WTC11 (cell line): ENCODE measurements at regions not wholly inside any gene's neighbourhood (a gene's known extent, or its start where the extent isn't known, plus 50 kb on each side); places are given as distances from the start of the nearest gene placed in this dataset.

Experiments used
- ATAC-seq: fragments of 200-7000 bp; cut with Tn5 transposase; 2 replicates; pipeline ENCODE4 v1.10.0; 2021; ENCODE audit warnings: mild to moderate bottlenecking, moderate library complexity
- CTCF ChIA-PET: fragments of 300-600 bp; sonication (Branson Sonifier 250); formaldehyde crosslinking; loops from one replicate; lab custom pipeline; 2021; ENCODE audit warnings: antibody characterized with exemption; lab: Charles Lee
- POLR2A ChIA-PET: fragments of 350-600 bp; sonication (Branson Sonifier 250); formaldehyde crosslinking; loops from one replicate; lab custom pipeline; 2021; ENCODE audit warnings: antibody characterized with exemption; lab: Charles Lee
- DNase-seq: peaks from one replicate; pipeline ENCODE4 v3.0.0; 2021; ENCODE audit warnings: low spot score
- H3K27ac Mint-ChIP-seq: 2 replicates; pipeline ENCODE4 v1.8.0; 2021; ENCODE audit warnings: mixed read lengths
- H3K27me3 Mint-ChIP-seq: 2 replicates; pipeline ENCODE4 v1.8.0; 2021; ENCODE audit warnings: low read depth, mild to moderate bottlenecking, moderate library complexity, mixed read lengths
- H3K36me3 Mint-ChIP-seq: 2 replicates; pipeline ENCODE4 v1.8.0; 2021; ENCODE audit warnings: mixed read lengths
- H3K4me1 Mint-ChIP-seq: 2 replicates; pipeline ENCODE4 v1.8.0; 2022; ENCODE audit warnings: mixed read lengths
- H3K4me3 Mint-ChIP-seq: 2 replicates; pipeline ENCODE4 v1.8.0; 2021; ENCODE audit warnings: mild to moderate bottlenecking, moderate library complexity, mixed read lengths
- H3K9me3 Mint-ChIP-seq: 2 replicates; pipeline ENCODE4 v1.8.0; 2021; ENCODE audit warnings: mixed read lengths
- JUN ChIP-seq: sonication (generic); formaldehyde crosslinking; IDR thresholded peaks from 2 replicates; pipeline ENCODE4 v1.8.0; 2023; ENCODE audit warnings: mild to moderate bottlenecking, missing genetic modification reagents
- MYBL2 ChIP-seq: sonication (generic); formaldehyde crosslinking; IDR thresholded peaks from 2 replicates; pipeline ENCODE4 v1.8.1; 2023; ENCODE audit warnings: mild to moderate bottlenecking, moderate library complexity, missing genetic modification reagents
- NFYB ChIP-seq: sonication (generic); formaldehyde crosslinking; conservative IDR thresholded peaks from 2 replicates; pipeline ENCODE4 v1.8.0; 2022; ENCODE audit warnings: low read depth, missing genetic modification reagents
- NR1H2 ChIP-seq: sonication (generic); formaldehyde crosslinking; IDR thresholded peaks from 2 replicates; pipeline ENCODE4 v1.9.0; 2021; ENCODE audit warnings: mild to moderate bottlenecking, moderate library complexity, missing genetic modification reagents
- RORB ChIP-seq: fragments of 250-450 bp; sonication (Bioruptor Pico); IDR thresholded peaks from 2 replicates; pipeline ENCODE4 v1.9.0; 2021; ENCODE audit warnings: mild to moderate bottlenecking
- SMAD3 ChIP-seq: sonication (generic); formaldehyde crosslinking; IDR thresholded peaks from 2 replicates; pipeline ENCODE4 v1.8.0; 2022; ENCODE audit warnings: missing genetic modification reagents, mild to moderate bottlenecking, borderline replicate concordance
- SOX15 ChIP-seq: fragments of 250-450 bp; sonication (Bioruptor Pico); IDR thresholded peaks from 2 replicates; pipeline ENCODE4 v1.9.0; 2021; ENCODE audit warnings: mild to moderate bottlenecking
- USF1 ChIP-seq: sonication (generic); formaldehyde crosslinking; IDR thresholded peaks from 2 replicates; pipeline ENCODE4 v1.8.0; 2022; ENCODE audit warnings: mild to moderate bottlenecking, missing genetic modification reagents
- USF2 ChIP-seq: sonication (generic); formaldehyde crosslinking; IDR thresholded peaks from 2 replicates; pipeline ENCODE4 v1.8.1; 2023; ENCODE audit warnings: mild to moderate bottlenecking, missing genetic modification reagents, moderate library complexity
- ZNF281 ChIP-seq: sonication (generic); formaldehyde crosslinking; IDR thresholded peaks from 2 replicates; pipeline ENCODE4 v1.8.0; 2023; ENCODE audit warnings: mild to moderate bottlenecking, missing genetic modification reagents
- ZNF671 ChIP-seq: fragments of 250-450 bp; sonication (Bioruptor Pico); IDR thresholded peaks from 2 replicates; pipeline ENCODE4 v1.8.0; 2021; ENCODE audit warnings: mild to moderate bottlenecking
- TF ChIP-seq, protein P1 (sequence below): sonication (generic); formaldehyde crosslinking; IDR thresholded peaks from 2 replicates; pipeline ENCODE4 v1.8.1; 2023; ENCODE audit warnings: mild to moderate bottlenecking, missing genetic modification reagents, moderate library complexity
- TF ChIP-seq, protein P2 (sequence below): fragments of 250-450 bp; sonication (Bioruptor Pico); IDR thresholded peaks from 2 replicates; pipeline ENCODE4 v2.1.2; 2022; ENCODE audit warnings: mild to moderate bottlenecking, moderate library complexity
- TF ChIP-seq, protein P3 (sequence below): fragments of 250-450 bp; sonication (Bioruptor Pico); conservative IDR thresholded peaks from 2 replicates; pipeline ENCODE4 v1.9.0; 2021; ENCODE audit warnings: mild to moderate bottlenecking
- TF ChIP-seq, protein P4 (sequence below): sonication (generic); formaldehyde crosslinking; IDR thresholded peaks from 2 replicates; pipeline ENCODE4 v1.8.1; 2022; ENCODE audit warnings: low read depth, mild to moderate bottlenecking, moderate library complexity, missing genetic modification reagents, borderline replicate concordance

DNA sequence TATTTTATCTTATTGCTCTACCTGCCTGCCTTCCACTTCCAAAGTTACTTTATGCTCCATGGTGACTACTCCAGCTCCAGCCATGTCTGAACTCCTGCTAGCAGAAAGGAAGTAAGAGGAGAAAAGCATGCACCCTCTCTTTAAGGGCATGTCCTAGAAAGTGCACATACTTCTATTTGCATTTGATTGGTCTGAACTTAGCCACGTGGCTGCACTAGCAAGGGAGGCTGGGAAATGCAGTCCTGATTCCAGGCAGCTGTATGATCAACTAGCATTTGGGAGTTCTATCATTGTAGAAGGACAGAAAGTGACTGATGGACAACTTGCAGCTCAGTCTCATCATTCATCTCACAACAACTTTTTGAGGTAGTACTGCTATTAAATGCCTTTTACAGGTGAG lies 515.7 kb downstream of the BUD13 start:
- CTCF ChIA-PET, result interaction anchor here (0.9 to 2.0 kb wide), 3 partner anchors 12 to 41 kb away, joined by 3 to 5 read pairs (median 3); no protein-coding TSS in a partner anchor
- peaks cover 4% of the 10 kb centered on the region; the same call in 1 of the 2 replicates for H3K9me3 Mint-ChIP-seq
- DNase-seq (no peak), ATAC-seq (peak; percentile 91)
- no peaks in the 10 kb centered on the region for H3K36me3 Mint-ChIP-seq
- TF ChIP-seq SMAD3 (CRISPR knock-in tag) (no peak), USF1 (CRISPR knock-in tag) (peak; percentile 95), USF2 (CRISPR knock-in tag) (peak; percentile 94), NFYB (CRISPR knock-in tag) (peak; percentile 53)
- peaks cover 10% of the 10 kb centered on the region for H3K4me1 Mint-ChIP-seq
- POLR2A ChIA-PET, result no interaction called here
- H3K27ac Mint-ChIP-seq, result no peak overlapping the region
- peaks cover 3% of the 10 kb centered on the region; the same call in 1 of the 2 replicates for H3K27me3 Mint-ChIP-seq
- no peak overlapping the region for H3K4me3 Mint-ChIP-seq

DNA sequence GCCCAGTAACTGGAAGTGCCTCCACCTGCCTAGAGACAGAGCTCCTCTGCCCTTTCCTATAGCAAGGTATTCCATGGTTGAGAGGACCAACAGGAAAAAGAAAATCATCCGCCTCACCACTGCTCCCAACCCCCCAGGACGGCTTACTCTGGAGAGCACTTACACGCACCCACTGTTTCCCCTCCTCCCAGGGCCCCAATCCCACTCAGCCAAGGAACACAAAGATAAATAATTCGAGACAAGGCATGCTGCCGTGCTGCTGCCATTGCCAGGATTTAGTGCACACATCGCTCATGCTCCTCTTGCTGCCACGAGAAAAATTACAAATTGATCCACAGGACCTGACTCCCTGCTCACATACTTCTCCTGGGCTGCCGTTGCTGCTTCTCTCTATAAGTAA lies 516.6 kb downstream of the BUD13 start:
- CTCF ChIA-PET, result no interaction called here
- H3K4me3 Mint-ChIP-seq, result no peak overlapping the region

More for the DNA sequence above, 516.6 kb downstream of the BUD13 start:
- H3K27ac Mint-ChIP-seq, result no peak overlapping the region
- no peaks in the 10 kb centered on the region for H3K36me3 Mint-ChIP-seq
- H3K9me3 Mint-ChIP-seq, result peaks cover 5% of the 10 kb centered on the region; the same call in 1 of the 2 replicates
- POLR2A ChIA-PET, result no interaction called here
- H3K27me3 Mint-ChIP-seq, result peaks cover 6% of the 10 kb centered on the region; the same call in 1 of the 2 replicates
- no peak for DNase-seq
- TF ChIP-seq MYBL2 (no peak), JUN (CRISPR knock-in tag) (no peak), NFYB (CRISPR knock-in tag) (no peak), ZNF671 (no peak), NR1H2 (CRISPR knock-in tag) (no peak), SOX15 (CRISPR knock-in tag) (no peak), RORB (CRISPR knock-in tag) (no peak), ZNF281 (CRISPR knock-in tag) (no peak)
- TF ChIP-seq, protein P1, sequence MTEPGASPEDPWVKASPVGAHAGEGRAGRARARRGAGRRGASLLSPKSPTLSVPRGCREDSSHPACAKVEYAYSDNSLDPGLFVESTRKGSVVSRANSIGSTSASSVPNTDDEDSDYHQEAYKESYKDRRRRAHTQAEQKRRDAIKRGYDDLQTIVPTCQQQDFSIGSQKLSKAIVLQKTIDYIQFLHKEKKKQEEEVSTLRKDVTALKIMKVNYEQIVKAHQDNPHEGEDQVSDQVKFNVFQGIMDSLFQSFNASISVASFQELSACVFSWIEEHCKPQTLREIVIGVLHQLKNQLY (CRISPR knock-in tag), result no peak
- TF ChIP-seq, protein P2, sequence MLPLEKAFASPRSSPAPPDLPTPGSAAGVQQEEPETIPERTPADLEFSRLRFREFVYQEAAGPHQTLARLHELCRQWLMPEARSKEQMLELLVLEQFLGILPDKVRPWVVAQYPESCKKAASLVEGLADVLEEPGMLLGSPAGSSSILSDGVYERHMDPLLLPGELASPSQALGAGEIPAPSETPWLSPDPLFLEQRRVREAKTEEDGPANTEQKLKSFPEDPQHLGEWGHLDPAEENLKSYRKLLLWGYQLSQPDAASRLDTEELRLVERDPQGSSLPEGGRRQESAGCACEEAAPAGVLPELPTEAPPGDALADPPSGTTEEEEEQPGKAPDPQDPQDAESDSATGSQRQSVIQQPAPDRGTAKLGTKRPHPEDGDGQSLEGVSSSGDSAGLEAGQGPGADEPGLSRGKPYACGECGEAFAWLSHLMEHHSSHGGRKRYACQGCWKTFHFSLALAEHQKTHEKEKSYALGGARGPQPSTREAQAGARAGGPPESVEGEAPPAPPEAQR (CRISPR knock-in tag), result no peak
- TF ChIP-seq, protein P3, sequence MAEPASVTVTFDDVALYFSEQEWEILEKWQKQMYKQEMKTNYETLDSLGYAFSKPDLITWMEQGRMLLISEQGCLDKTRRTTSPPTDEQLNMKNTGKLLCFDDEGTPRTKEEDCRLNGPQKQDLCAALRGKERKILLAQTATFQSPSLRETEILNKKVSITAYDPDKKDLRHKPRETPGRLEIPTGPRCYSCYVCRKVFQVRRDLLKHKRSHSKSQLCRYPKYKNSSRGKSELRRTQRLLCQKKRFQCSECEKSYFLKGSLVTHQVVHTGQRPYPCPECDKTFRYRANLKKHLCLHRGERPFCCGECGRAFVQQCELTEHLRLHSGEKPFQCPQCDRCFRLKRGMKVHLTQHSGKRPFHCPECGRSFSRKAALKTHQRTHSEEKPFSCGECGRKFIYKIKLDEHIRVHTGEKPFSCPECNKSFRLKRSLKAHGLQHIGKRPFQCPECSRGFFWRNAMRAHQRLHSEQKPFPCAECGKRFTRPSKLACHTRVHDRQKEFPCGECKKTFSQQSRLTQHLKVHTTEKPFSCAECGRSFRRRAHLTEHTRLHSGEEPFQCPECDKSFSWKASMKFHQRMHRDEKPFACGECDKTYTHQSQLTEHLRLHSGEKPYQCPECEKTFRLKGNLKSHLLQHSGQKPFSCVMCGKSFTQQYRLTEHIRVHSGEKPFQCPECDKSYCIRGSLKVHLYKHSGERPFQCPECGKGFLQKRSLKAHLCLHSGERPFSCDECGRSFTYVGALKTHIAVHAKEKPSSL (CRISPR knock-in tag), result no peak
- TF ChIP-seq, protein P4, sequence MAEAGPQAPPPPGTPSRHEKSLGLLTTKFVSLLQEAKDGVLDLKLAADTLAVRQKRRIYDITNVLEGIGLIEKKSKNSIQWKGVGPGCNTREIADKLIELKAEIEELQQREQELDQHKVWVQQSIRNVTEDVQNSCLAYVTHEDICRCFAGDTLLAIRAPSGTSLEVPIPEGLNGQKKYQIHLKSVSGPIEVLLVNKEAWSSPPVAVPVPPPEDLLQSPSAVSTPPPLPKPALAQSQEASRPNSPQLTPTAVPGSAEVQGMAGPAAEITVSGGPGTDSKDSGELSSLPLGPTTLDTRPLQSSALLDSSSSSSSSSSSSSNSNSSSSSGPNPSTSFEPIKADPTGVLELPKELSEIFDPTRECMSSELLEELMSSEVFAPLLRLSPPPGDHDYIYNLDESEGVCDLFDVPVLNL (CRISPR knock-in tag), result no peak
- ATAC-seq, result no peak
- H3K4me1 Mint-ChIP-seq, result peaks cover 10% of the 10 kb centered on the region
